GM10266 (cell line): ENCODE measurements at regions not wholly inside any gene's neighbourhood (a gene's known extent, or its start where the extent isn't known, plus 50 kb on each side); places are given as distances from the start of the nearest gene placed in this dataset.
"Not testable (repeated sequence)": the region's sequence is repeated elsewhere in the genome, so short reads cannot be mapped to it uniquely, and the experiment has no call there.

ENCODE experiments used
- DNase-seq: peaks from one replicate; pipeline ENCODE4 v3.0.0; 2012; ENCODE audit errors: extremely low spot score
- TF ChIP-seq, protein P1 (sequence below): IDR thresholded peaks from 2 replicates; pipeline ENCODE4 v1.5.1; 2012; ENCODE audit warnings: mild to moderate bottlenecking, low read depth; ENCODE audit not compliant: control insufficient read depth, insufficient read depth; ENCODE audit errors: missing control alignments

- no peak for DNase-seq
- TF ChIP-seq, protein P1, sequence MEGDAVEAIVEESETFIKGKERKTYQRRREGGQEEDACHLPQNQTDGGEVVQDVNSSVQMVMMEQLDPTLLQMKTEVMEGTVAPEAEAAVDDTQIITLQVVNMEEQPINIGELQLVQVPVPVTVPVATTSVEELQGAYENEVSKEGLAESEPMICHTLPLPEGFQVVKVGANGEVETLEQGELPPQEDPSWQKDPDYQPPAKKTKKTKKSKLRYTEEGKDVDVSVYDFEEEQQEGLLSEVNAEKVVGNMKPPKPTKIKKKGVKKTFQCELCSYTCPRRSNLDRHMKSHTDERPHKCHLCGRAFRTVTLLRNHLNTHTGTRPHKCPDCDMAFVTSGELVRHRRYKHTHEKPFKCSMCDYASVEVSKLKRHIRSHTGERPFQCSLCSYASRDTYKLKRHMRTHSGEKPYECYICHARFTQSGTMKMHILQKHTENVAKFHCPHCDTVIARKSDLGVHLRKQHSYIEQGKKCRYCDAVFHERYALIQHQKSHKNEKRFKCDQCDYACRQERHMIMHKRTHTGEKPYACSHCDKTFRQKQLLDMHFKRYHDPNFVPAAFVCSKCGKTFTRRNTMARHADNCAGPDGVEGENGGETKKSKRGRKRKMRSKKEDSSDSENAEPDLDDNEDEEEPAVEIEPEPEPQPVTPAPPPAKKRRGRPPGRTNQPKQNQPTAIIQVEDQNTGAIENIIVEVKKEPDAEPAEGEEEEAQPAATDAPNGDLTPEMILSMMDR, result no peak
These were observed 118.4 kb downstream of the RPLP1 start for GRCh38 chr15:69570997-69571396.

DNA sequence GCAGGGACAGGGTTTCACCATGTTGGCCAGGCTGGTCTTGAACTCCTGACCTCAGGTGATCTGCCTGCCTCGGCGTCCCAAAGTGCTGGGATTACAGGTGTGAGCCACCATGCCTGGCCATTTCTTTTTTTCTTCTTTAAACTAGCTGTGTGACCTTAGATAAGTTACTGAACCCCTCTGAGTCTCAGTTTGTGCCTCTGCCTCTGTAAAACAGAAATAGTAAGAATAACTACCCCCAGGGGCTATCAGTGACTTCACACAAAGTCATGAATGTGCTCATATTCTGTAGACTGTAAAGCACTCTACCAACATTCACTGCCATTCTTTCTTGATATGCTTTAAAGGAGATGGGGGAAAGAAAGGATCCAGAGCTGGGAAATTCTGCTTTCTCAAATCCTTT, 120.7 kb downstream of the RPLP1 start:
- not testable (repeated sequence) for DNase-seq

GRCh38 chr15:69573815-69574475, 121.3 kb downstream of the RPLP1 start:
- no peak for DNase-seq

DNA sequence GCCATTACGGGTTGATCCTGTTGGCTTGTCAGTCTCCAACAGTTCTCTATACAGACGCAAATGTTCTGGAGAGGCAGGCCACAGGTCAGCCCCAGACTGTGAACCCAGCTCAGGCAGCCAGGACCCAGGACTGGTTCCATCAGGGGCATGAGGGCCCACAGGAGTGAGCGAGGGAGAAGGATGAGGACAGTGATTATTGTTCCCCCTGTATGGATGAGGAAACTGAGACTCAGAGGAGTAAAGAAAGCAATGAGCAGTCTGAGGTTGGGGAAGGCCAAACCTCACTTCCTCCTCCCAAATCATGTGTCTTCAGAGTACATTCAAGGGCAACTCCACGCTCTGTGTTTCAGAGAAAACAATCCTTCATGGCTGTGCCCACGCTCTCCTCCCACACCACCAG, 121.9 kb downstream of the RPLP1 start:
- DNase-seq, result no peak
- TF ChIP-seq, protein P1, result no peak

More at GRCh38 chr15:69573815-69574475, 121.3 kb downstream of the RPLP1 start:
- TF ChIP-seq, protein P1, result no peak

DNA sequence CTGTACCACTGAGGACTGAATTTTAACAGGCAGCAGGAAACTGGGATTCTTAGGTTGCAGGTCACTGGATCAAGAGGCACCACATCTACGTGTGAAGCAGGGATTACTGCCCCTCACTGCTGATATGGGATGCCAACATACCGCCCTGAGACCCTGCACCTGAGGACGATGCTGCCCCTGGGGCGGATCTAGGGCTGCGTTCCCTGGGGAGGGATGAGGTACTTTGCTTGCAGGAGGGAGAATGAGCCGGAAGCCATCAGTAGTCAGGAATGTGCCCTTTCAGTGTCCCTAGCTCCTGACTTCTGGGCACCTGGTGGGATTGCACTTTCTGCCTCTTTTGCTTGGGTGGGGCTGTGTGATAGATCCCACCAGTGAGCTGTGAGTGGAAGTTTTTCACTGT, 122.8 kb downstream of the RPLP1 start:
- TF ChIP-seq, protein P1, result no peak
- DNase-seq, result no peak

DNA sequence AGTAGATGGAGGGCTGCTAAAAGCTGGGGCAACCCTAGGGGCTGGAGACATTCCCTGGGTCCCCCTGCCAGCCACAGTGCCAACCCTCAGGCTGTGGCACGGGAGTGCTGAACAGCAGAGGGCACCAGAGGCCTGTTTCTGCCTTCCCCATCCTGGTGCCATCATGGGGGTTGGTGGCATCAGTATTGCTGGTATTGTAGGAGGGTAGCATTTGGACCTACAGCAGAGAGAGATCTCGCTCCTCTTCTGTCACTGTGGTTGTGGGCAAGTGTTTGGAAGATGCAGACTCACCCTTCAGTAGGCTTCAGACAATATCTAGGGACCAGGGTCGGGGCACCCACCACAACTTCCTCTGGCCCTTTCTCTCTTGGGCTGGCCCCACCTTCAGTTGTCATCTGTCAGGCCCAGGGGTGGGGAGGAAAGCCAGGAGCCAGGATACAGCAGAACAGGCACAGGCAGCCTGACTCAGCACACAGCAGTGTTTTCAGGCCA, 123.5 kb downstream of the RPLP1 start:
- DNase-seq, result peak; percentile 35
- TF ChIP-seq, protein P1, result peak; percentile 70

GRCh38 chr15:69576948-69577351, 124.3 kb downstream of the RPLP1 start:
- no peak for DNase-seq
- TF ChIP-seq, protein P1, result no peak
